ENCODE measurements at regions not wholly inside any gene's neighbourhood (a gene's known extent, or its start where the extent isn't known, plus 50 kb on each side); places are given as distances from the start of the nearest gene placed in this dataset.

GRCh38 chr2:217444509-217444908 lies 558.3 kb downstream of the TNS1 start:
- DNase-seq (ENCODE audit: low read depth in 3 of 3): no peak

DNA sequence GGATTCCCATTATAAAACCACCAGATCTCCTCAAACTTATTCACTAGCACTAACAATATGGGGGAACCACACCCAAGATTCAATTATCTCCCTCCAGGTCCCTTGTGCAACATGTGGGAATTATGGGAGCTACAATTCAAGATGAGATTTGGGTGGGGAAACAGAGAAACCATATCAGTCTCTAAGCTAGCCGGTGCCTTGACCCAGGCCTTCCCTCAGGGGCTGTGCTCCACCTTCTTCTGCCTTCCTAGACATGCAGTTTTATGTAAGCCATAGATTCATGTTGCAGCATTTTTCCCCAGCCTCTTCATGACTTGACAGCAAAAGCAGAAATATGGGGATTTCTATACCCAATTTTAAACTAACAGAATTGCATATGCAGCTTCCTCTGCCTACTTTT lies 559.2 kb downstream of the TNS1 start:
- no peak for DNase-seq (ENCODE audit: low read depth in 3 of 3)

GRCh38 chr2:217440000-217440399 lies 562.8 kb downstream of the TNS1 start:
- DNase-seq (ENCODE audit: low read depth in 3 of 3): no peak

GRCh38 chr2:217438821-217439220 lies 564.0 kb downstream of the TNS1 start:
- no peak for DNase-seq (ENCODE audit: low read depth in 3 of 3)

GRCh38 chr2:217438136-217438535 lies 564.7 kb downstream of the TNS1 start:
- no peak for DNase-seq (ENCODE audit: low read depth in 3 of 3)

DNA sequence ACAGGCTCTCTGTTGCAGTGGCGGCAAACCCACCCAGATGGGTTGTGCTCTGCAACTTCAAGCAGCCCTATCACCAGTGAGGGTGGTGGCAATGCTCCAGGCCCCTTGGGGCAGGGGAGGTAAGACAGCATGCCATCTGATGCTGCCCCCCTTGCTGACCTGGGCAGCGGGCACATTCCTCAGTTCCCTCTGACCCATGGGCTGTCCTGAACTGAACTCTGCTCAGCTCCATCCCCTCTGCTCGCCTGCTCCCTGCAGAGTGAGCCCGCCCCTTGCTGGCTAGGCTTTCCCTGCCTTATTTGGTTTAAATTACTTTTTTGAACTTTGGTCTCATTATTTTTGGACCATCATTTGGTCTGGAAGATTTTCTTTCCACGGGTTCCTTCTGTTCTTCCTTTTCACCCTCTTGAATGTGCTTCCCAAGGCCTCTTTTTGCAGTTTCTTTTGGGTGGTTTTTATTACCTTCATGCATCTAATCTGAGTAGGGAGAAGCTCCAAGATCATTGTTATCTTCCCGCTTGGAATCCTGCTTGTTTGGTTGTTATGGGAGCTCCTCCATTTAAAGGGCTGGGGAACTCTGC lies 565.4 kb downstream of the TNS1 start:
- DNase-seq (ENCODE audit: low read depth in 3 of 3): no peak

- no peak for DNase-seq (ENCODE audit: low read depth in 3 of 3)
These were observed 566.4 kb downstream of the TNS1 start for GRCh38 chr2:217436386-217436785.

DNA sequence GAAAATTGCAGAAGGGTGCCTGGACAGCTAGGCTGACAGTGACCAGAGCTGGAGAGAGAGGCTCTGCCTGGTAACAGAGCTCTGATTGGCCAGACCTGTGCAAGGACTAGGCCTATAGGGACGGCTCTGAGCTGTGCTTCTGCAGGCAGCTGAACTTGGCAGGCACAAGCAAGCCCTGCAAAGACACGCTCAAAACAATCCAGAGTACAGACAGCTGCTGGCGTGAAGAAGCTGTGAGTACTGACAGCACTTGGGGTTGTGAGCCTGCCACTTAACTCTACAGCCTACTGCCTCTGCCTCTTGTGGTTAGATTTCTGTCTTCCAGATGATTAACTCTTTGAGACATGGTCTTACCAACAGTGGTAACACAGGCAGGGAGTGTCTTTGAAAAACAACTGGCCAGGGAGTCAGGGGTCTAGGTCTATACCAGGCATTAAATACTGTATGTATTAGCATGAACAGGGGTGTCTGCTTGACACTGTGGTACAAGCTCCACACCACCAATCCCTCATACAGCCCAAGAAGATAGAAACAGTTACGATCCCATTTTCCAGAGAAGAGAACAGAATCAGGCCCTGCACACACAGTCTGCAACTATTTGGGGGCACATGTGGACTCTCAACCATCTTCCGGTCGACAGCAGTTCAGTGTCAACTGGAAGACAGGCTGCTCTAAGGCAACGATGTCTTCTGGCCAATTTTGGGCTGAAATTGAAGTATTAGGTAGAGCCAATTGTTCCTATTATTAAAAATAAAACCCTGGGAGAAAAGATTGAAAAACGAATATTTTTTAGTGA lies 568.4 kb downstream of the TNS1 start:
- no peak for DNase-seq (ENCODE audit: low read depth in 3 of 3)

DNA sequence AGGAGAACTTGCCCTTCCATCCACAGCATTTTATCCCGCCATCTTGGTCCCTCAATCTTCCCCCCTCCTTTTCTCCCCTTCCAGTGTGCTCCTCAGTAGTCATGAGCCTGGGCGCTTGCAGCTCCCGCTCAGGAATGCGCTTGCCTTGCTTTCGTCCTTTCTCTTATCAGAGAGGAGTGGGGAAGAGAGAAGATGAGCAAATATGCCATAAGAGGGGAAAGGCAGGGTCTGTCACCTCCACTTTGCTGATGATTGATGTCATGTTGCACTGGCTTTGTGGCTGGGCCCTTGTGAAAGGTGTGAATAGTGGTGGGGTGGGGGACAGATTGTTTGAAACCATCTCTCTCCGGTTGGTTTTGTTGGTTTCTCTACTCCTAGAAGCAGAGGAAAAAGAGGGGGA lies 569.3 kb downstream of the TNS1 start:
- DNase-seq (ENCODE audit: low read depth in 3 of 3): no peak

GRCh38 chr2:217431577-217432269 lies 571.1 kb downstream of the TNS1 start:
- no peak for DNase-seq (ENCODE audit: low read depth in 3 of 3)

- DNase-seq (ENCODE audit: low read depth in 3 of 3): no peak
These were observed 571.2 kb upstream of the TNP1 start for GRCh38 chr2:217430916-217431576.

GRCh38 chr2:217429981-217430500 lies 570.2 kb upstream of the TNP1 start:
- no peak for DNase-seq (ENCODE audit: low read depth in 3 of 3)

GRCh38 chr2:217421834-217422233 lies 562.0 kb upstream of the TNP1 start:
- DNase-seq (ENCODE audit: low read depth in 3 of 3): no peak

DNA sequence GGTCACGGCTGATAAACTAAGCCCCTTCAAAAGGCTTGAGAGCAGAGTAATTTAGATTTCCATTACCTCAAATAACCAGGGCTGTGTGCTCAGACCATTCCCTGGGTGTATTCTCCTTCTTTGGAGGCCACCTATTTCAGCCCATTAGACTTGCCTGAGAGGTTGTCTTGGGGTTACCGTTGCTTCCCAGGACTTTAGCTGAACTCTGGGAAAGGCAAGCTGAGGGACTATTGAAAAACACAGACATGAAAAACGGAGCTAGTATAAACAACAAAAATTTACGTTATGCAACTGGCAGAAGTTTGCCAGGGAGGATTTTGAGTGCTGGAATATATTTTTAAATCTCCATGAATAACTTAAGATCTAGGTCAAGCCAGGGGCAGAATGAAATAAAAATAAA lies 561.0 kb upstream of the TNP1 start:
- no peak for DNase-seq (ENCODE audit: low read depth in 3 of 3)

DNA sequence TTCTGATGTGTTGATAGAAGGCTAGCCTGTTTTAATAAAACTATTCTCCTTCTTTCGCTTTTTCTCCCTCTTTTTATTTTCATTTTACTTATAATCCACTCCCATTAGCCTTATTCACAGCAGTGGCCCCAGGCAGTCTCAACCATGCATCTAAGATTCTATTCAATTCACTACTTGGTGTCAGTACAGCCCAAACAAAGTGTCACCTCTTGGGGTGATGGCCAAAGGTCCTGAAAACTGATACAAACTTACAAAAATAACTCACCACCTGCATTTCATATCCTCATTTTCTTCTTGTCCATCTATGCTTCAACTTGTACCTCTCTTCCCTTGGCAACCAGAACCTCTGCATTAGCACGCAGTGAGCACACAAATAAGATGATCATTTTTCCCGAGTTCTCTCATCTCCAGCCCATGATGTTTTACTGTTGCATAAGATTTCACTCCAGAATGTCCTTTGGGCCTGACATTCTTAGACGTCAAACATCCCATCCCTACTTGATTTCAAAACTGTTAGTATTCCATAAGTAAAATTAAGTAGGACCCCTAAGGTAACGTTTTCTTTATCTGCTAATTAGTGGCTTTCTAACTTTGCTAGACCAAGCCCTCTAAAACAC lies 559.3 kb upstream of the TNP1 start:
- no peak for DNase-seq (ENCODE audit: low read depth in 3 of 3)

- no peak for DNase-seq (ENCODE audit: low read depth in 3 of 3)
These were observed 558.7 kb upstream of the TNP1 start for GRCh38 chr2:217418544-217418943.

GRCh38 chr2:217418090-217418489 lies 558.2 kb upstream of the TNP1 start:
- no peak for DNase-seq (ENCODE audit: low read depth in 3 of 3)

DNA sequence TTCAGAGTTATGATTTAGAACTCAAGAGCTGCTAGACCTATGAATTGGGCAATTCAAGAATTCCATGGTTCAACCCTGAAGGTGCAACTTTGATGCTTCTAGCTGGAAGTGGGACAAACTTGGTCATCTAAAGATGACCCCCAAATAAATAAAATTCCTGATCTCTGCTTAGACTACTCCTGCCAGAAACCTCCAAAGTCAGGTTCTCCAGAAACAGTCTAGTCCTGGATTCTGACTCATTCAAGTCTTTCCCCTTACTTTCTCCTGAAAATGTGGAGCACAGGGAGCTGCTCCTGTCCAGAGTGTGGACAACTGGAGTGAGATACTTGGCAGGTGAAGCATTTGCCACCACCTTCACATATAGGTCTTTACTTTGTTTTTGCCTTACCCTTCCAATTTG lies 557.7 kb upstream of the TNP1 start:
- DNase-seq (ENCODE audit: low read depth in 3 of 3): no peak

GRCh38 chr2:217415316-217415715 lies 555.5 kb upstream of the TNP1 start:
- no peak for DNase-seq (ENCODE audit: low read depth in 3 of 3)

DNA sequence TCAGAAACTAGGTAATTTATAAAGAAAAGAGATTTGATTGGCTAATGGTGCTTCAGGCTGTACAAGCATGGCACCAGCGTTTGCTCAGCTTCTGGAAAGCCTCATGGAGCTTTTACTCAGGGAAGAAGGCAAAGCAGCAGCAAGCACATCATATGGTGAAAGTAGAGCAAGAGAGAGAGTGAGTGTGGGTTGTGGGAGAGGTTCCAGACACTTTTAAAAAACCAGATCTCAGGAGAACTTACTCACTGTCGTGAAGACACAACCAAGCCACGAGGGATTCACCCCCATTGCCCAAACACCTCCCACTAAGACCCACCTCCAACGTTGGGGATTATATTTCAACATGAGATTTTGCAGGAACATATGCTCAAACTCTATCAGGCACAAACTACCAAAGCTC lies 554.6 kb upstream of the TNP1 start:
- DNase-seq (ENCODE audit: low read depth in 3 of 3): no peak

- DNase-seq (ENCODE audit: low read depth in 3 of 3): no peak
These were observed 553.3 kb upstream of the TNP1 start for GRCh38 chr2:217413193-217413592.

DNA sequence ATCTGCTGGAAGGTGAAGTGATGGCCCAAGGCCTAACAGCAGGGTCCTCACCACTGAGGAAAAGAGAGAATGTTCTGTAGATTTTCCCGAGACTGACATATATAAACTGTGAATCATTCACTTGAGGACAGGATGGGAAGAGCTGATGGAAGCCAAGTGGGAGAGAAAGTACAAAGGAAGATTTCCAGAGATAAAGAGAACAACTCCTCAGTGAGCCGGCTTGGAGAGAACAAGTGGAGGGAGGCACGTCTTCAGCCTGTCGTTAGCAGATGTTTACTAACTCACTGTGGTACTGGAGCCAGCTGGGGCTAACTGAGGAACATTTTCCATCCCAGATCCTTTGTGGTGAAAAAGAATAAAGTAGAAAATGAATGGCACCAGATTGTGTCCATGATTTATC lies 552.9 kb upstream of the TNP1 start:
- no peak for DNase-seq (ENCODE audit: low read depth in 3 of 3)
